22Rv1 (cell line): ENCODE measurements at regions not wholly inside any gene's neighbourhood (a gene's known extent, or its start where the extent isn't known, plus 50 kb on each side); places are given as distances from the start of the nearest gene placed in this dataset.

ENCODE experiments used
- ZFX ChIP-seq: fragments of 450-650 bp; IDR thresholded peaks from 2 replicates; pipeline ENCODE4 v1.6.1; 2017; ENCODE audit warnings: antibody characterized with exemption, borderline replicate concordance
- TF ChIP-seq, protein P1 (sequence below): fragments of 450-650 bp; IDR thresholded peaks from 2 replicates; pipeline ENCODE4 v1.5.1; 2017; ENCODE audit warnings: mild to moderate bottlenecking

DNA sequence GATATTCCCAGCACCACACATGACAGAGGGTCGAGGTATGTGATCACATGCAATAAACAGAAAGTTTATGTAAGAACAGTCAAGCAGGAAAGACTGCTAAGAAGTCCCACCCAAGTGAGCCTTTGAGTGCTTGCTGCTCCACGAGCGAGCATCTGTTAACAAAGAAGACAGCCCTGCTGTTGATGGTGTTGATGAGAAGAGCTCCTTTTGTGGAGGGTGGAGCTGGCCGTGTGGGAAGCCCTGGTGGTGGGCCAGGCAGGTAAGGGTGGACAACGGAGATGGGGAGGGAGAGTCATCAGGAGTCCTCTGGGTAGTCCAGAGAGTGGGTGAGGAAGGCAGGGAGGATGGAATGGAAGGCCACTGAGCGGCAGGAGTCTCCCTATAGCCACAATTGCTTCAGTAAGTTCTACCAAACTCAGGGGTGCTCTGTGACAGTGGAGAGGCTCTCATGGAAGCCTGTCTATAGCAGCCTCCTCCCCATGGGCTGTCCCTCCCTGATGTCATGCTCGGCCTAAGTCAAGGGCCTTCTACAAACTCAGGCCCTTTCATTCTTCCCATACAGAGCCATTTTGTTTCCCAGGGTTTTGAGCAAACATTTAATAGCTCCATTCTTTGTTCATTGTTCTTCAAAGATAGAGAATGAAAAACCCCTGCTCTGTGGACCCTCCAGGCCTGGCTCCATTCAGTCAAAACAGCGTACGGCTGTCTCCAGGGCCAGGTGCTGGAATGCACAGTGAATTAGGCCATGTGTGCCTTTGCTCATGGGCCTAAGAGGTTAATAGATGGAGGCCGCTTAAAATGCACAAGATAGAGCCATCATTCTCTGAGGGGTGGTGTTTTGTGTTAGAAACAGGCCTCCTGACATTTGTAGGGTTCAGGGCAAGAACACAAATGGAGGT, 494.2 kb upstream of the RAB6C start:
- TF ChIP-seq, protein P1, sequence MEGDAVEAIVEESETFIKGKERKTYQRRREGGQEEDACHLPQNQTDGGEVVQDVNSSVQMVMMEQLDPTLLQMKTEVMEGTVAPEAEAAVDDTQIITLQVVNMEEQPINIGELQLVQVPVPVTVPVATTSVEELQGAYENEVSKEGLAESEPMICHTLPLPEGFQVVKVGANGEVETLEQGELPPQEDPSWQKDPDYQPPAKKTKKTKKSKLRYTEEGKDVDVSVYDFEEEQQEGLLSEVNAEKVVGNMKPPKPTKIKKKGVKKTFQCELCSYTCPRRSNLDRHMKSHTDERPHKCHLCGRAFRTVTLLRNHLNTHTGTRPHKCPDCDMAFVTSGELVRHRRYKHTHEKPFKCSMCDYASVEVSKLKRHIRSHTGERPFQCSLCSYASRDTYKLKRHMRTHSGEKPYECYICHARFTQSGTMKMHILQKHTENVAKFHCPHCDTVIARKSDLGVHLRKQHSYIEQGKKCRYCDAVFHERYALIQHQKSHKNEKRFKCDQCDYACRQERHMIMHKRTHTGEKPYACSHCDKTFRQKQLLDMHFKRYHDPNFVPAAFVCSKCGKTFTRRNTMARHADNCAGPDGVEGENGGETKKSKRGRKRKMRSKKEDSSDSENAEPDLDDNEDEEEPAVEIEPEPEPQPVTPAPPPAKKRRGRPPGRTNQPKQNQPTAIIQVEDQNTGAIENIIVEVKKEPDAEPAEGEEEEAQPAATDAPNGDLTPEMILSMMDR, result no peak
- TF ChIP-seq ZFX, result no peak
